SH-SY5Y (cell line): ENCODE measurements at regions not wholly inside any gene's neighbourhood (a gene's known extent, or its start where the extent isn't known, plus 50 kb on each side); places are given as distances from the start of the nearest gene placed in this dataset.

ENCODE experiments used
- GATA2 ChIP-seq: IDR thresholded peaks from 2 replicates; pipeline ENCODE4 v1.6.1; 2011; ENCODE audit warnings: mild to moderate bottlenecking, low read depth, low read length
- GATA3 ChIP-seq: IDR thresholded peaks from 2 replicates; pipeline ENCODE4 v1.6.1; 2011; ENCODE audit warnings: low read depth, mild to moderate bottlenecking, low read length, moderate library complexity

DNA sequence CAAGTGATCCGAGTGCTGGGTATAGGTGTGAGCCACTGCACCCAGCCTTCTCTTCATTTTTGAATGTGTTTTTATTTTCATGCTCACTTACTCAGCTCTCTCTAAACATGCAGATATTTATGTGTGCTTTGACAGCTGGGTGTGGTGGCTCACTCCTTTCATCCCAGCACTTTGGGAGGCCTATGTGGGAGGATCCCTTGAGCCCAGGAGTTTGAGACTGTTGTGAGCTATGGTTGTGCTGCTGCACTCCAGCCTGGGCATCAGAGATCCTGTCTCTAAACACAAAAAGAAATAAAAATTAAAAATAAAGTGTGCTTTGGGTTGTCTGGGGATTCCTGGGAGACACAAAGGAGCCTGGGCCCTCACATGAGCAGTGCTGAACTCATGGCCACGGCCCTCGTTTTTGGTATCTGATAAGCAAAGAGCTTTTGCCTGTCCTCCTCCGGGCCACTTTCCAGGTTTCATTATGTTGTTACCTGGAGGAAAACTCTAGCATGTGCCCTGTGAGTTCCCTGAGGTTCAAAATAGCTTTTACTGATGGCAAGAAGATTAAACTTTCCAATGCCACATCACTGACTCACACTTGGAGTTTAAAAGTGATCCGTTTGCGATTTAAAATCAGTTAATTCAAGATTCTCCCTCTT lies 78.5 kb downstream of the CD164 start:
- TF ChIP-seq GATA2 (no peak), GATA3 (no peak)
